ENCODE measurements at regions not wholly inside any gene's neighbourhood (a gene's known extent, or its start where the extent isn't known, plus 50 kb on each side); places are given as distances from the start of the nearest gene placed in this dataset.
A peak's percentile ranks its signal among the peaks of the same experiment; 100 is the strongest.
"Not testable (repeated sequence)": the region's sequence is repeated elsewhere in the genome, so short reads cannot be mapped to it uniquely, and the experiment has no call there.

- no peak for DNase-seq
Measured at GRCh38 chr6:94713446-94713845, 863.9 kb upstream of the MANEA start.

- DNase-seq: no peak
Measured at GRCh38 chr6:94698773-94699172, 878.6 kb upstream of the MANEA start.

- not testable (repeated sequence) for DNase-seq
Measured at GRCh38 chr6:94687255-94687654, 890.1 kb upstream of the MANEA start.

GRCh38 chr6:94683409-94683808, 893.9 kb upstream of the MANEA start:
- no peak for DNase-seq

GRCh38 chr6:94680669-94681212, 896.6 kb upstream of the MANEA start:
- no peak for DNase-seq

- no peak for DNase-seq
Measured at GRCh38 chr6:94673251-94673650, 904.1 kb upstream of the MANEA start.

- DNase-seq: no peak
Measured at GRCh38 chr6:94670017-94670416, 907.3 kb upstream of the MANEA start.

- DNase-seq: no peak
Measured at GRCh38 chr6:94668876-94669275, 908.5 kb upstream of the MANEA start.

- no peak for DNase-seq
Measured at GRCh38 chr6:94658929-94659328, 918.4 kb upstream of the MANEA start.

GRCh38 chr6:94651239-94651638, 926.1 kb upstream of the MANEA start:
- DNase-seq: no peak

GRCh38 chr6:94645191-94645590, 932.1 kb upstream of the MANEA start:
- DNase-seq: no peak

GRCh38 chr6:94639564-94639963, 937.8 kb upstream of the MANEA start:
- DNase-seq: peak in 1 of 58 donors; percentile 1

GRCh38 chr6:94636780-94637385, 940.5 kb upstream of the MANEA start:
- DNase-seq: no peak

- DNase-seq: peak in 1 of 58 donors; percentile 0
Measured at GRCh38 chr6:94623586-94623985, 953.7 kb upstream of the MANEA start.

- DNase-seq: no peak
Measured at GRCh38 chr6:94622783-94623182, 954.6 kb upstream of the MANEA start.

- no peak for DNase-seq
Measured at GRCh38 chr6:94600636-94601035, 976.7 kb upstream of the MANEA start.

- no peak for DNase-seq
Measured at GRCh38 chr6:94597487-94597886, 979.8 kb upstream of the MANEA start.

- DNase-seq: no peak
Measured at GRCh38 chr6:94590416-94590815, 986.9 kb upstream of the MANEA start.

- no peak for DNase-seq
Measured at GRCh38 chr6:94588301-94588700, 989.0 kb upstream of the MANEA start.

- no peak for DNase-seq
Measured at GRCh38 chr6:94584211-94584610, 993.1 kb upstream of the MANEA start.

GRCh38 chr6:94570581-94570980, 1006.8 kb upstream of the MANEA start:
- DNase-seq: peak in 17 of 58 donors; percentile 1 to 34 (median 11)

GRCh38 chr6:94562846-94563245, 1014.5 kb upstream of the MANEA start:
- DNase-seq: no peak

- DNase-seq: no peak
Measured at GRCh38 chr6:94559829-94560537, 1017.4 kb upstream of the MANEA start.

Measured in anterior cingulate cortex (tissue), 58 donors.